IPS-15b (cell line): ENCODE measurements at regions not wholly inside any gene's neighbourhood (a gene's known extent, or its start where the extent isn't known, plus 50 kb on each side); places are given as distances from the start of the nearest gene placed in this dataset.

Source experiments
- H3K27me3 ChIP-seq: one replicate; pipeline ENCODE4 v1.6.1; 2013; ENCODE audit warnings: low read length; ENCODE audit not compliant: control insufficient read depth, insufficient read depth
- H3K36me3 ChIP-seq: one replicate; pipeline ENCODE4 v1.6.1; 2013; ENCODE audit warnings: low read length; ENCODE audit not compliant: control insufficient read depth, insufficient read depth
- H3K4me1 ChIP-seq: one replicate; pipeline ENCODE4 v1.6.1; 2013; ENCODE audit warnings: mild to moderate bottlenecking, low read length; ENCODE audit not compliant: control insufficient read depth, insufficient read depth
- H3K4me3 ChIP-seq: one replicate; pipeline ENCODE4 v1.5.1; 2013; ENCODE audit warnings: low read depth, low read length
- H3K9ac ChIP-seq: one replicate; pipeline ENCODE4 v1.6.1; 2013; ENCODE audit warnings: low read depth, mild to moderate bottlenecking, low read length
- H3K9me3 ChIP-seq: one replicate; pipeline ENCODE4 v1.6.1; 2013; ENCODE audit warnings: mild to moderate bottlenecking, low read length; ENCODE audit not compliant: control insufficient read depth, insufficient read depth

GRCh38 chr22:25362215-25362882 is 142.9 kb downstream of the CRYBB2 start:
- H3K4me3 ChIP-seq: no peak overlapping the region
- no peaks in the 10 kb centered on the region for H3K27me3 ChIP-seq
- no peaks in the 10 kb centered on the region for H3K9me3 ChIP-seq
- H3K4me1 ChIP-seq: no peaks in the 10 kb centered on the region
- peaks cover 6% of the 10 kb centered on the region for H3K36me3 ChIP-seq
- no peak overlapping the region for H3K9ac ChIP-seq

- Histone ChIP-seq H3K36me3 (peaks cover 2% of the 10 kb centered on the region), H3K9ac (no peak overlapping the region), H3K4me1 (no peaks in the 10 kb centered on the region), H3K27me3 (no peaks in the 10 kb centered on the region), H3K4me3 (no peak overlapping the region), H3K9me3 (no peaks in the 10 kb centered on the region)
These were observed 143.4 kb downstream of the CRYBB2 start for GRCh38 chr22:25362883-25363240.

- Histone ChIP-seq H3K4me3 (no peak overlapping the region), H3K4me1 (no peaks in the 10 kb centered on the region), H3K9ac (no peak overlapping the region), H3K27me3 (no peaks in the 10 kb centered on the region), H3K9me3 (no peaks in the 10 kb centered on the region), H3K36me3 (peaks cover 2% of the 10 kb centered on the region)
These were observed 144.0 kb downstream of the CRYBB2 start for GRCh38 chr22:25363474-25363873.

DNA sequence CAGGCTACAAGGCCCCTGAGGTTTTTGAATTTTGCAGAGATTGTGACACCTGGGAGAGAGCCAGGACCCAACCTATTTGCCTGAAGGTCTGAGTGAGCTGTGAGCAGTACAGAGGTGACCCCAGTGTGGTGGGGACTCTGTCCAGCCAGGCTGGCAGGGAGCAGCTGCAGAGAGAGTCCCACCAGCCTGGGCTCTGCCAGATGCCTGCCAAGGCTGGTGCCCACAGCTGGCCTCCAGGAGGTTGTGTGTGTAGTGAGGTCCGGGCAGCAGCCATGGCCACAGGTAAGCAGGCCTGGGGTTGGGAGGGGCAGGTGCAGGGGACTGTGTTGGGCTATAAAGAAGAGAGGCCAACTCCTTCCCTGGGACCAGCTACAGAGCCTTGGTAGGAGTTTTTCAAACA is 144.8 kb downstream of the CRYBB2 start:
- H3K27me3 ChIP-seq: no peaks in the 10 kb centered on the region
- no peak overlapping the region for H3K9ac ChIP-seq
- H3K9me3 ChIP-seq: no peaks in the 10 kb centered on the region
- no peak overlapping the region for H3K4me3 ChIP-seq
- H3K4me1 ChIP-seq: no peaks in the 10 kb centered on the region
- H3K36me3 ChIP-seq: peaks cover 2% of the 10 kb centered on the region

- Histone ChIP-seq H3K9me3 (no peaks in the 10 kb centered on the region), H3K36me3 (peaks cover 2% of the 10 kb centered on the region), H3K27me3 (no peaks in the 10 kb centered on the region), H3K4me3 (no peak overlapping the region), H3K4me1 (no peaks in the 10 kb centered on the region), H3K9ac (no peak overlapping the region)
These were observed 145.3 kb downstream of the CRYBB2 start for GRCh38 chr22:25364736-25365241.

DNA sequence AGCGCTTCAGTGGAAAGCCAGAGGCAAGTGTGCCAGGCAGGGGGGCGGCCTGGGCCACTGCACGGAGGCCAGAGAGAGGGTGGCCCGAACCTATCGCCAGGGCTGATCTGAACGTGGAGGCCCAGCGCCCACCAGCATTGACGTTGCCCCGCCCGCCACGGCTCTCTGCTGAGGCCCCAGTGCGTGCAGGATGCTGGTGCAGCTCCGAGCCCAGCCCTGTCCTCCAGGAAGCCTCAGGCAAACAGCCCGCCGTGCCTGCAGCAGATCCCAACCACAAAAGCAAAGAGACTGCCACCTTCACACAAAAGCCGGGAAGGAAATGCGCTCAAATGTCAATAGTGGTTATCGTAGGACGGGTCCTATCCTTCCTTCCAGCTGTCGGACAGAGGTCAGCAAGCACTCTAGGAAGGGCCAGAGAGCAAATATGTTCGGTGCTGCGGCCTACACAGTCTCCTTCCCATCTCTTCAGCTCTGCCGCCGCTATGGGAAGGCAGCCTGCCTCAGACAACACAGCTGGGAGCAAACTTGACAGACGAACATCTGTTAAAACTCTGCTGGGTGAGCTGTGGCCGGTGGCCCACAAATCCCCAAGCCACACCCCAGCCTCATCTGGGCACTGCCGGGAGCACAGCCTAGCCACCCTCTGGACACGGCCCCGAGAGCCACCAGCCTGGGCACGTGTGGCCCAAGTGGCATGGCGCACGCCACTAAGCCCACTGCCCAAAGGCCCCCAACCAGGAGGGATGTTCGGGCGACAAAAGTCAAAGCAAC is 146.2 kb downstream of the CRYBB2 start:
- Histone ChIP-seq H3K4me1 (no peaks in the 10 kb centered on the region), H3K4me3 (no peak overlapping the region), H3K36me3 (peaks cover 2% of the 10 kb centered on the region), H3K27me3 (no peaks in the 10 kb centered on the region), H3K9me3 (no peaks in the 10 kb centered on the region), H3K9ac (no peak overlapping the region)

DNA sequence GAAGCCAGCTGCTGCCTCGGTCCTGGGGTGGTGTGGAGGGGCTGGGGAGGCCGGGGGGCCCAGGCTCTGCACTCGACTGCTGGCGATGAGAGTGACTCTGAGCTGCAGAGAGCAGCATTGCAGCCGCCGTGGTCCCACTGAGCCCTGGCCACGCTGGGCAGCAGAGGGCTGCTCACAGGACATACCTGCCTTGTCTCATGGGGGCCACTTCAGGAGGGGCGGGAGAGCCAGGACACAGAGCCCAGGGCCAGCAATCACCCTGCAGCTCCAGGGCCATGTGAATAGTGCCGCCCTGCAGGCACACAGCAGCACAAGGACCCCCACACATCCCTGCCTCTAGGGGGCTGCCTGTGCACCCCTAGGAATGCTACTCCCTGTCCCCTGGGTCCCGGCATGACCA is 147.0 kb downstream of the CRYBB2 start:
- Histone ChIP-seq H3K27me3 (no peaks in the 10 kb centered on the region), H3K4me1 (no peaks in the 10 kb centered on the region), H3K4me3 (no peak overlapping the region), H3K9ac (no peak overlapping the region), H3K9me3 (no peaks in the 10 kb centered on the region), H3K36me3 (peaks cover 2% of the 10 kb centered on the region)

- H3K4me1 ChIP-seq: no peaks in the 10 kb centered on the region
- H3K9ac ChIP-seq: no peak overlapping the region
- no peaks in the 10 kb centered on the region for H3K9me3 ChIP-seq
- H3K4me3 ChIP-seq: no peak overlapping the region
- peaks cover 2% of the 10 kb centered on the region for H3K36me3 ChIP-seq
- no peaks in the 10 kb centered on the region for H3K27me3 ChIP-seq
These were observed 147.5 kb downstream of the CRYBB2 start for GRCh38 chr22:25366876-25367466.

DNA sequence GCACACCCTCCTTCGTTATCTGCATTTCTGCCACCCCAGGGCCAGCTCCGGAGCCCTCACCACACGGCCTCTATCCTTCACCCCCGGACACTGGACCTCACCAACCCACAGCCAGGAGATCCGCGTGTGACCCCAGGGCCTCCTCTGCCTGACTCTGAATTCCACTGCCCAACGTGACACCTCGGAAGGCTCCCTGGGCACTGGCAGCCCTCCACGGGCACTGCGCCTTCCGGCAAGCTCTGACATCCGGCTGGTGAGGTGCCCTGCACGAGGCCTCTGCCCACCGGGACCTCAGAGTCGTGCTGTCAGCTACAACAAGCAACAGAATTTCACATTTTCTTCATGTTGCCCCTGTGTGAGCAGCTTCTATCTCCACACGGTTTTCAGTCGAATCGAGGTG is 148.3 kb downstream of the CRYBB2 start:
- Histone ChIP-seq H3K27me3 (no peaks in the 10 kb centered on the region), H3K9me3 (no peaks in the 10 kb centered on the region), H3K4me1 (no peaks in the 10 kb centered on the region), H3K36me3 (peaks cover 4% of the 10 kb centered on the region), H3K4me3 (no peak overlapping the region), H3K9ac (no peak overlapping the region)

DNA sequence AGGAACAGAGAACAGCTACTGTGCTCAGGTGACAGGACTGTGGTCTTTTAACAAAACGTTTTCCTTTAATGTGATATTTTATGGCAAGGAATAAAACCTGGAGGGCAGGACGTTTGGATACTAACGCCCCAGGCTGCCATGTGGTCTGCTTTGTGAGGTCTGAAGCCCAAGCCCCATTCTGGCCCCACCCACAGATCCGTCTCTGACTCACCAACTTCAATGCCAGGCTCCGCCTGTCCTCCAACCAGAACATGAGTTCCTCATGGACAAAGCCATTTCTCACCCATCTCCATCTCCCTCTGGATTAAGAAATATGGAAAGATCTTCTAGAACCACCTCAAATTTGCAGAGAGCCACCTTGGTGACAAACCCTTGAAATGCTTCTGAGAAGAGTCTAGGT is 148.8 kb downstream of the CRYBB2 start:
- Histone ChIP-seq H3K4me3 (no peak overlapping the region), H3K36me3 (peaks cover 4% of the 10 kb centered on the region), H3K4me1 (no peaks in the 10 kb centered on the region), H3K27me3 (no peaks in the 10 kb centered on the region), H3K9ac (no peak overlapping the region), H3K9me3 (no peaks in the 10 kb centered on the region)

GRCh38 chr22:25369041-25369440 is 149.6 kb downstream of the CRYBB2 start:
- peaks cover 3% of the 10 kb centered on the region for H3K36me3 ChIP-seq
- no peak overlapping the region for H3K4me3 ChIP-seq
- H3K27me3 ChIP-seq: no peaks in the 10 kb centered on the region
- H3K9ac ChIP-seq: no peak overlapping the region
- H3K4me1 ChIP-seq: no peaks in the 10 kb centered on the region
- no peaks in the 10 kb centered on the region for H3K9me3 ChIP-seq

- Histone ChIP-seq H3K4me3 (no peak overlapping the region), H3K27me3 (no peaks in the 10 kb centered on the region), H3K4me1 (no peaks in the 10 kb centered on the region), H3K9ac (no peak overlapping the region), H3K36me3 (peaks cover 6% of the 10 kb centered on the region), H3K9me3 (no peaks in the 10 kb centered on the region)
These were observed 150.9 kb downstream of the CRYBB2 start for GRCh38 chr22:25370322-25370721.
